GM23248 (cell line): ENCODE measurements at regions not wholly inside any gene's neighbourhood (a gene's known extent, or its start where the extent isn't known, plus 50 kb on each side); places are given as distances from the start of the nearest gene placed in this dataset.

ENCODE experiments used
- DNase-seq: peaks from one replicate; pipeline ENCODE4 v3.0.0-alpha.2; 2015
- H2AFZ ChIP-seq: fragments of 200-600 bp; sonication (generic); 2 replicates; pipeline ENCODE4 v1.6.1; 2016; ENCODE audit warnings: antibody characterized with exemption
- H3F3A ChIP-seq: fragments of 200-600 bp; sonication (generic); 2 replicates; pipeline ENCODE4 v1.6.1; 2016; ENCODE audit warnings: mild to moderate bottlenecking, antibody characterized with exemption, mixed run types; ENCODE audit not compliant: insufficient read depth
- H3K27ac ChIP-seq: fragments of 200-600 bp; sonication (generic); 2 replicates; pipeline ENCODE4 v1.5.1; 2016; ENCODE audit warnings: mild to moderate bottlenecking
- H3K27me3 ChIP-seq: fragments of 200-600 bp; sonication (generic); replicated peaks from 2 replicates; pipeline ENCODE4 v1.6.1; 2016; ENCODE audit warnings: mild to moderate bottlenecking; ENCODE audit not compliant: insufficient read depth
- H3K36me3 ChIP-seq: fragments of 200-600 bp; sonication (generic); 2 replicates; pipeline ENCODE4 v1.6.1; 2016; ENCODE audit warnings: low read depth, mild to moderate bottlenecking
- H3K4me1 ChIP-seq: fragments of 200-600 bp; sonication (generic); 2 replicates; pipeline ENCODE4 v1.6.1; 2016; ENCODE audit warnings: mild to moderate bottlenecking; ENCODE audit not compliant: insufficient read depth
- H3K4me2 ChIP-seq: fragments of 200-600 bp; sonication (generic); one replicate; pipeline ENCODE4 v1.6.1; 2016; ENCODE audit warnings: mild to moderate bottlenecking; ENCODE audit not compliant: unreplicated experiment
- H3K4me3 ChIP-seq: fragments of 200-600 bp; sonication (generic); 2 replicates; pipeline ENCODE4 v1.5.1; 2016; ENCODE audit warnings: mild to moderate bottlenecking
- H3K79me2 ChIP-seq: fragments of 200-600 bp; sonication (generic); 2 replicates; pipeline ENCODE4 v1.6.1; 2016; ENCODE audit warnings: mild to moderate bottlenecking; ENCODE audit not compliant: insufficient read depth
- H3K9ac ChIP-seq: fragments of 200-600 bp; sonication (generic); 2 replicates; pipeline ENCODE4 v1.6.1; 2016; ENCODE audit warnings: mild to moderate bottlenecking
- H3K9me2 ChIP-seq: fragments of 200-600 bp; sonication (generic); 2 replicates; pipeline ENCODE4 v1.6.1; 2016; ENCODE audit warnings: mixed run types, mild to moderate bottlenecking, moderate library complexity; ENCODE audit not compliant: insufficient read depth
- H3K9me3 ChIP-seq: fragments of 200-600 bp; sonication (generic); one replicate; pipeline ENCODE4 v1.6.1; 2017; ENCODE audit warnings: low read depth
- H4K20me1 ChIP-seq: fragments of 200-600 bp; sonication (generic); 2 replicates; pipeline ENCODE4 v1.6.0; 2016; ENCODE audit not compliant: insufficient read depth
- EZH2 ChIP-seq: fragments of 200-600 bp; sonication (generic); IDR thresholded peaks from 2 replicates; pipeline ENCODE4 v1.6.1; 2018; ENCODE audit warnings: antibody characterized with exemption, mild to moderate bottlenecking; ENCODE audit not compliant: insufficient read depth, poor library complexity, severe bottlenecking
- EZH2phosphoT487 ChIP-seq: fragments of 200-600 bp; sonication (generic); IDR thresholded peaks from 2 replicates; pipeline ENCODE4 v1.6.1; 2018; ENCODE audit warnings: antibody characterized with exemption, moderate library complexity, mild to moderate bottlenecking, low read depth; ENCODE audit not compliant: insufficient read depth
- WGBS, 2 experiments: methylation state at CpG; one replicate each; pipeline ENCODE4 v1.1.6; 2015 to 2017; ENCODE audit warnings: low lambda C conversion rate in 2 of 2, low coverage in 1 of 2; ENCODE audit errors: missing lambda C conversion rate in 2 of 2; 5-methylcytosine and 5-hydroxymethylcytosine counted together
- in situ Hi-C: fragments of 300-500 bp; cut with MboI; formaldehyde crosslinking; loops from 2 replicates; pipeline ENCODE4 v1.15.0; 2020

- DNase-seq: no peak
- Histone ChIP-seq H2AFZ (no peak overlapping the region), H4K20me1 (no peaks in the 10 kb centered on the region), H3K27me3 (peaks cover 19% of the 10 kb centered on the region; the same call in 1 of the 2 replicates), H3K9me2 (no peaks in the 10 kb centered on the region), H3K27ac (no peak overlapping the region), H3K9me3 (no peaks in the 10 kb centered on the region), H3K4me1 (no peaks in the 10 kb centered on the region), H3K79me2 (no peaks in the 10 kb centered on the region), H3K4me2 (no peak overlapping the region), H3K36me3 (no peaks in the 10 kb centered on the region), H3F3A (no peaks in the 10 kb centered on the region), H3K9ac (no peak overlapping the region), H3K4me3 (no peak overlapping the region)
- in situ Hi-C loops: no loop called here
- 60 to 61% methylated on average over 2 of the region's 2 CpGs for WGBS, 2 experiments
- TF ChIP-seq EZH2phosphoT487 (no peak), EZH2 (no peak)
Observed at GRCh38 chr20:10762216-10762615, 88.4 kb upstream of the JAG1 start.

GRCh38 chr20:10763112-10763511 is 89.3 kb upstream of the JAG1 start:
- in situ Hi-C loops: no loop called here
- Histone ChIP-seq H3K27me3 (peaks cover 19% of the 10 kb centered on the region; the same call in 1 of the 2 replicates), H3K79me2 (no peaks in the 10 kb centered on the region), H3K4me1 (no peaks in the 10 kb centered on the region), H3K4me2 (no peak overlapping the region), H3K36me3 (no peaks in the 10 kb centered on the region), H3K4me3 (no peak overlapping the region), H3F3A (no peaks in the 10 kb centered on the region), H2AFZ (no peak overlapping the region), H3K9me3 (no peaks in the 10 kb centered on the region), H3K27ac (no peak overlapping the region), H3K9ac (no peak overlapping the region), H3K9me2 (no peaks in the 10 kb centered on the region), H4K20me1 (no peaks in the 10 kb centered on the region)
- WGBS, 2 experiments: 10 to 19% methylated on average over 2 of the region's 2 CpGs
- DNase-seq: no peak
- no peak for TF ChIP-seq EZH2
- TF ChIP-seq EZH2phosphoT487: no peak

- H3K27ac ChIP-seq: no peak overlapping the region
- no peak for DNase-seq
- no peaks in the 10 kb centered on the region for H3F3A ChIP-seq
- H3K4me2 ChIP-seq: no peak overlapping the region
- no peak overlapping the region for H2AFZ ChIP-seq
- H3K9me3 ChIP-seq: no peaks in the 10 kb centered on the region
- H3K9ac ChIP-seq: no peak overlapping the region
- H3K4me3 ChIP-seq: no peak overlapping the region
- peaks cover 4% of the 10 kb centered on the region; the same call in 1 of the 2 replicates for H3K27me3 ChIP-seq
- no peaks in the 10 kb centered on the region for H3K79me2 ChIP-seq
- H3K4me1 ChIP-seq: no peaks in the 10 kb centered on the region
- no peaks in the 10 kb centered on the region for H3K36me3 ChIP-seq
- H3K9me2 ChIP-seq: no peaks in the 10 kb centered on the region
- WGBS, 2 experiments: 39 to 47% methylated on average over 2 of the region's 2 CpGs
- in situ Hi-C loops: no loop called here
- TF ChIP-seq EZH2phosphoT487: no peak
- no peak for TF ChIP-seq EZH2
- H4K20me1 ChIP-seq: no peaks in the 10 kb centered on the region
Observed at GRCh38 chr20:10769700-10770099, 95.9 kb upstream of the JAG1 start.

GRCh38 chr20:10770753-10771152 is 97.0 kb upstream of the JAG1 start:
- no peak overlapping the region for H3K27ac ChIP-seq
- no peaks in the 10 kb centered on the region for H3K36me3 ChIP-seq
- no peaks in the 10 kb centered on the region for H3K4me1 ChIP-seq
- no peak overlapping the region for H2AFZ ChIP-seq
- in situ Hi-C loops: no loop called here
- no peak for TF ChIP-seq EZH2phosphoT487
- H3K4me3 ChIP-seq: no peak overlapping the region
- no peaks in the 10 kb centered on the region for H3K79me2 ChIP-seq
- no peaks in the 10 kb centered on the region; the same call in 1 of the 2 replicates for H3K27me3 ChIP-seq
- no peaks in the 10 kb centered on the region for H4K20me1 ChIP-seq
- no peaks in the 10 kb centered on the region for H3F3A ChIP-seq
- no peaks in the 10 kb centered on the region for H3K9me3 ChIP-seq
- 51 to 52% methylated on average over 3 of the region's 3 CpGs for whole genome bisulfite sequencing, 2 experiments
- H3K4me2 ChIP-seq: no peak overlapping the region
- DNase-seq: no peak
- H3K9me2 ChIP-seq: no peaks in the 10 kb centered on the region
- H3K9ac ChIP-seq: no peak overlapping the region

GRCh38 chr20:10771435-10772140 is 97.8 kb upstream of the JAG1 start:
- no peaks in the 10 kb centered on the region for H4K20me1 ChIP-seq
- in situ Hi-C loops: no loop called here
- H3K9me2 ChIP-seq: no peaks in the 10 kb centered on the region
- no peak overlapping the region for H3K9ac ChIP-seq
- no peaks in the 10 kb centered on the region for H3K9me3 ChIP-seq
- no peak overlapping the region for H3K4me3 ChIP-seq
- no peak overlapping the region for H2AFZ ChIP-seq
- no peak overlapping the region for H3K27ac ChIP-seq
- H3K79me2 ChIP-seq: no peaks in the 10 kb centered on the region
- no peak overlapping the region for H3K4me2 ChIP-seq
- H3K27me3 ChIP-seq: no peaks in the 10 kb centered on the region; the same call in 1 of the 2 replicates
- H3F3A ChIP-seq: no peaks in the 10 kb centered on the region
- TF ChIP-seq EZH2: no peak
- no peak for TF ChIP-seq EZH2phosphoT487
- no peaks in the 10 kb centered on the region for H3K36me3 ChIP-seq
- no peak for DNase-seq
- H3K4me1 ChIP-seq: no peaks in the 10 kb centered on the region
- WGBS, 2 experiments: 35 to 67% methylated on average over 1 of the region's 1 CpG
